ENCODE measurements at regions not wholly inside any gene's neighbourhood (a gene's known extent, or its start where the extent isn't known, plus 50 kb on each side); places are given as distances from the start of the nearest gene placed in this dataset.

DNA sequence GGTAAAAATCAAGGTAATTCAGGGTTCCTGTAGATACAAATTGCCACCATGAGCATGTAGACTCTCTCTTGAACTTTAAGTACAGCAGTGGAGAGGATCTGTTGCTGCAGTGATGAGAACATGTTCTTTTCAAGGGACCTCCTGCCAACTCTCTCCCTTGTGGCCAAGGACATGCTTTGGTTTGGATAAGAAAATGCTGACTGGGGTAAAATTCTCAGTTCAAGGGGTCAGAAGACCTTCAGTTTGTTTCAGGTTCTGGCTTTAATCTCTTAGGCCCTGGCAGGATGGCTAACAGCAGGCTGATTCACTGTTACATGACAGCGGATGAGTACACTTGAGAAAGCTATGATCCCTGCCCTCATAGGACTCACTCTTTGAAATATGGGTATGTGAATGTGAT lies 299.2 kb upstream of the NMUR2 start:
- H3K4me1 Mint-ChIP-seq = no peaks in the 10 kb centered on the region
- ChIA-PET CTCF (no interaction called here), POLR2A (no interaction called here)
- DNase-seq = no peak
- no peaks in the 10 kb centered on the region for H3K36me3 Mint-ChIP-seq (ENCODE audit: low read depth)
- H3K4me3 Mint-ChIP-seq = no peak overlapping the region
- no peaks in the 10 kb centered on the region for H3K27me3 Mint-ChIP-seq
- H3K9me3 Mint-ChIP-seq = peaks cover 10% of the 10 kb centered on the region
- ATAC-seq (ENCODE audit: low read depth) = no peak
- TF ChIP-seq, protein P1, sequence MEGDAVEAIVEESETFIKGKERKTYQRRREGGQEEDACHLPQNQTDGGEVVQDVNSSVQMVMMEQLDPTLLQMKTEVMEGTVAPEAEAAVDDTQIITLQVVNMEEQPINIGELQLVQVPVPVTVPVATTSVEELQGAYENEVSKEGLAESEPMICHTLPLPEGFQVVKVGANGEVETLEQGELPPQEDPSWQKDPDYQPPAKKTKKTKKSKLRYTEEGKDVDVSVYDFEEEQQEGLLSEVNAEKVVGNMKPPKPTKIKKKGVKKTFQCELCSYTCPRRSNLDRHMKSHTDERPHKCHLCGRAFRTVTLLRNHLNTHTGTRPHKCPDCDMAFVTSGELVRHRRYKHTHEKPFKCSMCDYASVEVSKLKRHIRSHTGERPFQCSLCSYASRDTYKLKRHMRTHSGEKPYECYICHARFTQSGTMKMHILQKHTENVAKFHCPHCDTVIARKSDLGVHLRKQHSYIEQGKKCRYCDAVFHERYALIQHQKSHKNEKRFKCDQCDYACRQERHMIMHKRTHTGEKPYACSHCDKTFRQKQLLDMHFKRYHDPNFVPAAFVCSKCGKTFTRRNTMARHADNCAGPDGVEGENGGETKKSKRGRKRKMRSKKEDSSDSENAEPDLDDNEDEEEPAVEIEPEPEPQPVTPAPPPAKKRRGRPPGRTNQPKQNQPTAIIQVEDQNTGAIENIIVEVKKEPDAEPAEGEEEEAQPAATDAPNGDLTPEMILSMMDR (IDR thresholded peaks at IDR 0.05) = no peak
- intact Hi-C loops (cut with micrococcal nuclease) = no loop called here
- no peak overlapping the region for H3K27ac Mint-ChIP-seq

DNA sequence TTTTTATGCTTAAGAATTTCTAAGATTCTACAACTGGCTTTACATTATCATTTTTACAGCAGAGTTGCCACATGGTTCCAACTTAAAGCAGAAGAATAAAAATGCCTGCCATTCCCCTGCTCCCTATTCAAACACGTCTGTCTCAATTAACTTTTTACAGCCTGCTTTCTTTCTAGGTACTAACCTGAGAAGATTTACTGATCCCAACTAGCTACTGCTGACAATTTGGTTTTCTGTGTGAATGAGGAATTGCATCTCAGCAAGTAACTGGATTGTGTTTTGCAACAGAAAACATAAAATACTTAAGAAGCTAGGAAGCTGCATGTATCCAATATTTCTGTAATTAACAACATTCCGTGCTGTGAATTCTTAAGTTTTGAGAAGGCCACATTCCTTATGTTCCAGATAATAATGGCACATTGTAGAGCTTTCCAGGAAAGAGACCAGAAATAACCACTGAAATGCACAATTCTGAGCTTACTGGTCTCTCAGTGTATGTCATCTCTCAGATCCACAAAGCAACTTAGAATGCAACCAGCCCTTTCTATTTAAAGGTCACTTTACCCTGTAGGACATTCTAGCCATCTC lies 306.8 kb upstream of the NMUR2 start:
- ATAC-seq (ENCODE audit: low read depth) = no peak
- Mint-ChIP-seq H3K4me3 (no peak overlapping the region), H3K4me1 (no peaks in the 10 kb centered on the region), H3K9me3 (peaks cover 2% of the 10 kb centered on the region), H3K27me3 (no peaks in the 10 kb centered on the region), H3K27ac (no peak overlapping the region), H3K36me3 (ENCODE audit: low read depth) (no peaks in the 10 kb centered on the region)
- TF ChIP-seq, protein P1 (IDR thresholded peaks at IDR 0.05) = no peak
- POLR2A ChIA-PET = no interaction called here
- DNase-seq = no peak
- intact Hi-C loops (cut with micrococcal nuclease) = no loop called here
- CTCF ChIA-PET = no interaction called here

DNA sequence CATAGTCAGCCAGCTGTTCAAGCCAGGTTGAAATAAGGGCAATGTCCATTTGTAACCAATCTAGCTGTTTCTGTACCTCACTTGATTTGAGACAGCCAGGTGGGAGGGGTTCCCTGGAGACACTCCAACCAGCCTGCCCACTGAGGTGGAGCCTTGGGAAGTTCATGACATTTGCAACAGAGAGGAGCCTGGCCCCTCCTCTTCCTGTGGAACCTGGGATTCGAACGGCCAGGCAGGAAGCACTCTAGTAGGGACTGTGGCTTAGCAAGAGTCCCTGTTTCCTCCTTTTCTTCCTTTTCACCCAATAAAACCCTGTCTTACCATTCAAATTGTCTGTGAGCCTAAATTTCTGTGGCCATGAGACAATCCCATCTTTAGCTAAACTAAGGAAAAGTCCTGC lies 312.3 kb upstream of the NMUR2 start:
- Mint-ChIP-seq H3K4me3 (no peak overlapping the region), H3K9me3 (peaks cover 8% of the 10 kb centered on the region), H3K36me3 (ENCODE audit: low read depth) (no peaks in the 10 kb centered on the region), H3K27me3 (no peaks in the 10 kb centered on the region), H3K27ac (no peak overlapping the region), H3K4me1 (no peaks in the 10 kb centered on the region)
- DNase-seq = no peak
- ChIA-PET CTCF (no interaction called here), POLR2A (no interaction called here)
- intact Hi-C loops (cut with micrococcal nuclease) = no loop called here
- TF ChIP-seq, protein P1 (IDR thresholded peaks at IDR 0.05) = no peak
- ATAC-seq (ENCODE audit: low read depth) = no peak

DNA sequence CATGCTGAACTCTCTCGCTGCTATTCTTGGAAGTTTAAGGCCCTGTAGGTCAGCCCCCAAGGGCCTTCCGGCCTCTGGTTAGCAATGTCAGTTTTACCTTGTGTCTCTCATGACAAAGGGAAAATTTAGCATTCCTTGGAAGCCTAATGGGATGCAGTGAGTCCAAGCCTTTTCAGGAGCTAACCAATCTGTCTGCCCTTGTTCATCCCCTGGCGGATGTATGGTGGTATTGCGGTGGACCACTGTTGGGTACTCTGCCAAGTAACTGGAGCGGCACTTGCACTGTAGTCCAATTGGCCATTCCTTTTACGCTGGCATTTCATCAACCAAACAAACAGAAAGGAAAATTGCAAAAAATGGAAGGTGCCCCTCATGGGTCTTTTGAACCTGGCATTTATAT lies 318.4 kb upstream of the NMUR2 start:
- Mint-ChIP-seq H3K36me3 (ENCODE audit: low read depth) (no peaks in the 10 kb centered on the region), H3K9me3 (peaks cover 13% of the 10 kb centered on the region), H3K27ac (no peak overlapping the region), H3K4me1 (no peaks in the 10 kb centered on the region), H3K27me3 (no peaks in the 10 kb centered on the region), H3K4me3 (no peak overlapping the region)
- ChIA-PET POLR2A (no interaction called here), CTCF (no interaction called here)
- intact Hi-C loops (cut with micrococcal nuclease) = no loop called here
- ATAC-seq (ENCODE audit: low read depth) = no peak
- TF ChIP-seq, protein P1 (IDR thresholded peaks at IDR 0.05) = no peak
- DNase-seq = no peak

DNA sequence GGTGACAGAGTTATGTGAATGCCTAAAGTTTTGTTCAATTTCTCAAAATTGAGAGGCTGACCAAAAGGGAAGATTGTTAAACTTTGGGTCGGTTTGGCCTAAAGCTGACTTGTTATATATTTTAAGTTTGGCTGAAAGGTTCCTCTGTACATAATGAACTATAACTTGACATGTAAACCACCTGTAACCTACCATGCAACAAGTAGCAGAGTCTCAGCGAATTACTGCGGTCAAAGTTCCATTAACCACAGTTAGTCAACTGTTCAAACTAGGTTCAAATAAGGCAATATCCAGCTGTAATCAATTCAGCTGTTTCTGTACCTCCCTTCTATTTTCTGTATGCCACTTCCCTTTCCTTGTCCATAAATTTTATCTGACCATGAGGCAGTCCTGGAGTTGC lies 325.1 kb upstream of the NMUR2 start:
- ATAC-seq (ENCODE audit: low read depth) (no peak), DNase-seq (no peak)
- H3K36me3 Mint-ChIP-seq (ENCODE audit: low read depth) = no peaks in the 10 kb centered on the region
- CTCF ChIA-PET = no interaction called here
- H3K4me3 Mint-ChIP-seq = no peak overlapping the region
- POLR2A ChIA-PET = no interaction called here
- no peaks in the 10 kb centered on the region for H3K4me1 Mint-ChIP-seq
- no peaks in the 10 kb centered on the region for H3K9me3 Mint-ChIP-seq
- H3K27ac Mint-ChIP-seq = no peak overlapping the region
- intact Hi-C loops (cut with micrococcal nuclease) = no loop called here
- TF ChIP-seq, protein P1 (IDR thresholded peaks at IDR 0.05) = no peak
- H3K27me3 Mint-ChIP-seq = no peaks in the 10 kb centered on the region

Data from activated B cell treated with CpG ODN at 0.5 μM for 24 hours (primary cell).